Inflammatory macrophage (primary cell): ENCODE measurements at regions not wholly inside any gene's neighbourhood (a gene's known extent, or its start where the extent isn't known, plus 50 kb on each side); places are given as distances from the start of the nearest gene placed in this dataset.
"Not testable (repeated sequence)": the region's sequence is repeated elsewhere in the genome, so short reads cannot be mapped to it uniquely, and the experiment has no call there.

ENCODE experiments used
- DNase-seq, 2 donors: peaks; one replicate each; pipeline ENCODE4 v3.0.0-alpha.2; 2020 to 2022

- DNase-seq = no peak
Observed at GRCh38 chr2:103387888-103388287, 626.1 kb downstream of the TMEM182 start.

- no peak for DNase-seq
Observed at GRCh38 chr2:103396152-103396551, 634.3 kb downstream of the TMEM182 start.

- no peak for DNase-seq
Observed at GRCh38 chr2:103401621-103402020, 639.8 kb downstream of the TMEM182 start.

- no peak for DNase-seq
Observed at GRCh38 chr2:103402336-103402735, 640.5 kb downstream of the TMEM182 start.

- DNase-seq = no peak
Observed at GRCh38 chr2:103402944-103403343, 641.1 kb downstream of the TMEM182 start.

GRCh38 chr2:103403388-103403787 lies 641.6 kb downstream of the TMEM182 start:
- not testable (repeated sequence) for DNase-seq

GRCh38 chr2:103410221-103410620 lies 648.4 kb downstream of the TMEM182 start:
- no peak for DNase-seq

GRCh38 chr2:103419506-103419905 lies 657.7 kb downstream of the TMEM182 start:
- DNase-seq = no peak

GRCh38 chr2:103423100-103423499 lies 661.3 kb downstream of the TMEM182 start:
- DNase-seq = no peak

- no peak for DNase-seq
Observed at GRCh38 chr2:103427567-103427966, 665.7 kb downstream of the TMEM182 start.

GRCh38 chr2:103430191-103430590 lies 668.4 kb downstream of the TMEM182 start:
- DNase-seq = no peak

- DNase-seq = no peak
Observed at GRCh38 chr2:103435010-103435409, 673.2 kb downstream of the TMEM182 start.

- no peak for DNase-seq
Observed at GRCh38 chr2:103437161-103437560, 675.3 kb downstream of the TMEM182 start.

- DNase-seq = no peak
Observed at GRCh38 chr2:103445347-103445746, 683.5 kb downstream of the TMEM182 start.

GRCh38 chr2:103448495-103448894 lies 686.7 kb downstream of the TMEM182 start:
- no peak for DNase-seq

GRCh38 chr2:103451283-103451682 lies 689.5 kb downstream of the TMEM182 start:
- no peak for DNase-seq

- DNase-seq = no peak
Observed at GRCh38 chr2:103459283-103459682, 697.5 kb downstream of the TMEM182 start.

GRCh38 chr2:103462101-103462500 lies 700.3 kb downstream of the TMEM182 start:
- DNase-seq = no peak

GRCh38 chr2:103462712-103463111 lies 700.9 kb downstream of the TMEM182 start:
- no peak for DNase-seq

GRCh38 chr2:103464831-103465230 lies 703.0 kb downstream of the TMEM182 start:
- DNase-seq = no peak

GRCh38 chr2:103469800-103470199 lies 708.0 kb downstream of the TMEM182 start:
- DNase-seq = no peak

GRCh38 chr2:103484906-103485305 lies 723.1 kb downstream of the TMEM182 start:
- no peak for DNase-seq

- DNase-seq = no peak
Observed at GRCh38 chr2:103496850-103497249, 735.0 kb downstream of the TMEM182 start.

- no peak for DNase-seq
Observed at GRCh38 chr2:103506812-103507211, 745.0 kb downstream of the TMEM182 start.

GRCh38 chr2:103512442-103512841 lies 750.6 kb downstream of the TMEM182 start:
- no peak for DNase-seq

GRCh38 chr2:103520547-103520946 lies 758.7 kb downstream of the TMEM182 start:
- DNase-seq = no peak
